Nephron progenitor cell (in vitro differentiated cells): ENCODE measurements at regions not wholly inside any gene's neighbourhood (a gene's known extent, or its start where the extent isn't known, plus 50 kb on each side); places are given as distances from the start of the nearest gene placed in this dataset.
"Not testable (repeated sequence)": the region's sequence is repeated elsewhere in the genome, so short reads cannot be mapped to it uniquely, and the experiment has no call there.

Experiments used
- DNase-seq: peaks from one replicate; pipeline ENCODE4 v3.0.0; 2021
- H3K27ac Mint-ChIP-seq: 2 replicates; pipeline ENCODE4 v1.8.0; 2021; ENCODE audit warnings: mild to moderate bottlenecking, moderate library complexity, mixed read lengths
- H3K27me3 Mint-ChIP-seq: 2 replicates; pipeline ENCODE4 v1.8.0; 2021; ENCODE audit warnings: mild to moderate bottlenecking, low read depth, mixed read lengths; ENCODE audit not compliant: poor library complexity
- H3K36me3 Mint-ChIP-seq: 2 replicates; pipeline ENCODE4 v1.8.0; 2021; ENCODE audit warnings: low read depth, mixed read lengths
- H3K4me1 Mint-ChIP-seq: 2 replicates; pipeline ENCODE4 v1.8.0; 2021; ENCODE audit warnings: mixed read lengths
- H3K4me3 Mint-ChIP-seq: 2 replicates; pipeline ENCODE4 v1.8.0; 2021; ENCODE audit warnings: mild to moderate bottlenecking, moderate library complexity, mixed read lengths
- H3K9me3 Mint-ChIP-seq: 2 replicates; pipeline ENCODE4 v1.8.0; 2021; ENCODE audit warnings: mild to moderate bottlenecking, moderate library complexity, mixed read lengths
- TF ChIP-seq, protein P1 (sequence below): fragments of 200-600 bp; sonication (generic); IDR thresholded peaks from 2 replicates; pipeline ENCODE4 v1.5.0; 2021; ENCODE audit warnings: antibody characterized with exemption

GRCh38 chr3:79957066-79957465 is 189.3 kb upstream of the ROBO1 start:
- Mint-ChIP-seq H3K4me3 (no peak overlapping the region), H3K27ac (no peak overlapping the region), H3K9me3 (no peaks in the 10 kb centered on the region), H3K27me3 (peaks cover 5% of the 10 kb centered on the region), H3K36me3 (no peaks in the 10 kb centered on the region), H3K4me1 (no peaks in the 10 kb centered on the region)
- no peak for DNase-seq
- TF ChIP-seq, protein P1, sequence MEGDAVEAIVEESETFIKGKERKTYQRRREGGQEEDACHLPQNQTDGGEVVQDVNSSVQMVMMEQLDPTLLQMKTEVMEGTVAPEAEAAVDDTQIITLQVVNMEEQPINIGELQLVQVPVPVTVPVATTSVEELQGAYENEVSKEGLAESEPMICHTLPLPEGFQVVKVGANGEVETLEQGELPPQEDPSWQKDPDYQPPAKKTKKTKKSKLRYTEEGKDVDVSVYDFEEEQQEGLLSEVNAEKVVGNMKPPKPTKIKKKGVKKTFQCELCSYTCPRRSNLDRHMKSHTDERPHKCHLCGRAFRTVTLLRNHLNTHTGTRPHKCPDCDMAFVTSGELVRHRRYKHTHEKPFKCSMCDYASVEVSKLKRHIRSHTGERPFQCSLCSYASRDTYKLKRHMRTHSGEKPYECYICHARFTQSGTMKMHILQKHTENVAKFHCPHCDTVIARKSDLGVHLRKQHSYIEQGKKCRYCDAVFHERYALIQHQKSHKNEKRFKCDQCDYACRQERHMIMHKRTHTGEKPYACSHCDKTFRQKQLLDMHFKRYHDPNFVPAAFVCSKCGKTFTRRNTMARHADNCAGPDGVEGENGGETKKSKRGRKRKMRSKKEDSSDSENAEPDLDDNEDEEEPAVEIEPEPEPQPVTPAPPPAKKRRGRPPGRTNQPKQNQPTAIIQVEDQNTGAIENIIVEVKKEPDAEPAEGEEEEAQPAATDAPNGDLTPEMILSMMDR: no peak

DNA sequence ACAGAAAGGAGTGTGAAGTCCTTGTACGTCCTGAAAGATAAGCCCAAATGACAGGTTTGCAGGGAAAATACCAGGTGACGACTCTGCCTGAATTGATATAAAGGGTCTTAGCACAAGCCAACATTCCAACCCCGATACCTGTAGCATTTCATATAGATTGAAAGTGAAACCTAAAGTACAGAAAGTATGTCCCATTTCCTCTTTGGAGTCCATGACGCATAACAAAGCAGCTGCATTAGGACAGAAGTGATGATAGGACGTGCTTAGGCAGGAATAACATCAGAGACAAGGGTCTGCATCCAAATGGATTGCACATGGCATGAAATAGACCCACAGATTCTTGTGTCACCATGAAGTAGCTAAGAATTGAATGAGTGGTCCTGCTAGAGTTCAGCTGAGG is 187.0 kb upstream of the ROBO1 start:
- TF ChIP-seq, protein P1: no peak
- Mint-ChIP-seq H3K4me3 (no peak overlapping the region), H3K27me3 (peaks cover 3% of the 10 kb centered on the region), H3K4me1 (no peaks in the 10 kb centered on the region), H3K27ac (no peak overlapping the region), H3K36me3 (no peaks in the 10 kb centered on the region), H3K9me3 (no peaks in the 10 kb centered on the region)
- no peak for DNase-seq

- TF ChIP-seq, protein P1: no peak
- H3K36me3 Mint-ChIP-seq: no peaks in the 10 kb centered on the region
Observed at GRCh38 chr3:79953591-79954101, 185.8 kb upstream of the ROBO1 start.

DNA sequence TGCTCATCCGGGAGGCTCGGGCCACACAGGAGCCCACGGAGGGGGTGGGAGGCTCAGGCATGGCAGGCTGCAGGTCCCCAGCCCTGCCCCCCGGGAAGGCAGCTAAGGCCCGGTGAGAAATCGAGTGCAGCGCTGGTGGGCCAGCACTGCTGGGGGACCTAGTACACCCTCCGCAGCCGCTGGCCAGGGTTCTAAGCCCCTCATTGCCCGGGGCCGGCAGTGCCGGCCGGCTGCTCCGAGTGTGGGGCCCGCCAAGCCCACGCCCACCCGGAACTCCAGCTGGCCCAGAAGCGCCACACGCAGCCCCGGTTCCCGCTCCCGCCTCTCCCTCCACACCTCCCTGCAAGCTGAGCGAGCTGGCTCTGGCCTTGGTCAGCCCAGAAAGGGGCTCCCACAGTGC is 183.6 kb upstream of the ROBO1 start:
- not testable (repeated sequence) for H3K4me1 Mint-ChIP-seq, H3K36me3 Mint-ChIP-seq, DNase-seq, H3K27me3 Mint-ChIP-seq, H3K9me3 Mint-ChIP-seq, H3K27ac Mint-ChIP-seq, H3K4me3 Mint-ChIP-seq

More at GRCh38 chr3:79953591-79954101, 185.8 kb upstream of the ROBO1 start:
- no peaks in the 10 kb centered on the region for H3K9me3 Mint-ChIP-seq
- H3K27me3 Mint-ChIP-seq: no peaks in the 10 kb centered on the region
- no peak overlapping the region for H3K27ac Mint-ChIP-seq
- no peak for DNase-seq
- H3K4me1 Mint-ChIP-seq: no peaks in the 10 kb centered on the region
- H3K4me3 Mint-ChIP-seq: no peak overlapping the region

DNA sequence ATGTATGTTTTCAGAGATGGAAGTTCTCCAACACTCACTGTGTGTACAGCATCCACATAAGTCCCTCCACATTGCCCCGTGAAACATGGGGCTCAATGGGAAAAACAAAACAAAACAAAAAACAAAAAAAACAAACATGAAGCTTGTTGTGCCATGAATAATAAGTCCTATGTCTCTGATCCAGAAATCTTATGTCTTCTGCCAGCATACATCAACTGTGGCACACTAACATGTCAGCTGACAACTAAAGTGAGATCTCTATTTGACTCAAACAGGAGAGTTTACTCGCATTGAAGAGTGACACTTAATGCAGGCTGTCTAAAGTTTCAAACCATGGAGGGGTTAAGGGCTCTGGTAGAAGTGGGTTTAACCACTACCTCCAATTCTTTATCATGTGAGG is 180.2 kb upstream of the ROBO1 start:
- Mint-ChIP-seq H3K36me3 (no peaks in the 10 kb centered on the region), H3K9me3 (peaks cover 7% of the 10 kb centered on the region), H3K27ac (no peak overlapping the region), H3K4me1 (no peaks in the 10 kb centered on the region), H3K27me3 (no peaks in the 10 kb centered on the region), H3K4me3 (no peak overlapping the region)
- TF ChIP-seq, protein P1: no peak
- DNase-seq: no peak

DNA sequence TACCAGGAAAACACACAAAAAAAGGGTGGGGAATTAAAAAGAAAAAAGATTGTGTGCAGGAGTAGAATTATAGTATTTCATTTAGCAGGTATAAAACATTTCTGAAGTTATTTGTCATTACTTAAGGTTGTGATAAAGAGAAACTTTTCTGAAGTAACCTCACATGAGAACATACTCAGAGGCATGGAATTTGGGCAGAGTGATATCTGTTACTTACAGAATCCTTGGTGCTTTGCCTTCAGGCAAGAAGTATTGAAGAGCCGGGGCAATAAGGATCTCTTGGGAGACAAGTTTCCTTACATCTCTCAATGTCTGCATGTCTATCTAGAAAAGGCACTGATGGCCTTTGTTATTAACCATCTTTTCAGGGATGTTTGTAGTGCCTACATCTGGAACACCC is 179.7 kb upstream of the ROBO1 start:
- Mint-ChIP-seq H3K27ac (no peak overlapping the region), H3K4me3 (no peak overlapping the region), H3K9me3 (peaks cover 7% of the 10 kb centered on the region), H3K36me3 (no peaks in the 10 kb centered on the region), H3K27me3 (no peaks in the 10 kb centered on the region), H3K4me1 (no peaks in the 10 kb centered on the region)
- TF ChIP-seq, protein P1: no peak
- DNase-seq: no peak
